Fibroblast of lung (primary cell): ENCODE measurements at regions not wholly inside any gene's neighbourhood (a gene's known extent, or its start where the extent isn't known, plus 50 kb on each side); places are given as distances from the start of the nearest gene placed in this dataset.
A peak's percentile ranks its signal among the peaks of the same experiment; 100 is the strongest.

Source experiments
- DNase-seq, 2 donors: peaks; one replicate each; pipeline versions ENCODE4 v3.0.0 to v3.0.0-alpha.2; 2010; ENCODE audit warnings: low read depth in 2 of 2
- H2AFZ ChIP-seq: 2 replicates; pipeline ENCODE4 v1.5.1; 2012; ENCODE audit warnings: low read length, control low read depth, inconsistent platforms
- H3K27ac ChIP-seq: 2 replicates; pipeline ENCODE4 v1.5.1; 2011; ENCODE audit warnings: low read length, control low read depth; ENCODE audit not compliant: insufficient read depth
- H3K27me3 ChIP-seq: 2 replicates; pipeline ENCODE4 v1.5.1; 2011; ENCODE audit warnings: mild to moderate bottlenecking, low read length; ENCODE audit not compliant: control insufficient read depth, insufficient read depth
- H3K36me3 ChIP-seq: 2 replicates; pipeline ENCODE4 v1.5.1; 2011; ENCODE audit warnings: low read length; ENCODE audit not compliant: control insufficient read depth, insufficient read depth
- H3K4me1 ChIP-seq: 2 replicates; pipeline ENCODE4 v1.5.1; 2011; ENCODE audit warnings: low read length; ENCODE audit not compliant: control insufficient read depth, insufficient read depth; ENCODE audit errors: extremely low read depth
- H3K4me2 ChIP-seq: 2 replicates; pipeline ENCODE4 v1.5.1; 2011; ENCODE audit warnings: low read length, control low read depth; ENCODE audit not compliant: insufficient read depth; ENCODE audit errors: extremely low read depth
- H3K4me3 ChIP-seq, 4 experiments: fragments of 200-600 bp in 1 of 4; sonication (generic) in 1 of 4; replicated peaks in 1 of 4; 2 replicates each; pipeline ENCODE4 v1.5.1; 2011 to 2016; ENCODE audit warnings: low read length in 4 of 4, low read depth in 3 of 4, mild to moderate bottlenecking in 3 of 4, control low read depth in 2 of 4, inconsistent platforms in 1 of 4, mixed read lengths in 1 of 4; ENCODE audit not compliant: insufficient read depth in 1 of 4; ENCODE audit errors: control extremely low read depth in 1 of 4
- H3K79me2 ChIP-seq: 2 replicates; pipeline ENCODE4 v1.5.1; 2012; ENCODE audit warnings: mild to moderate bottlenecking, low read length, inconsistent platforms; ENCODE audit not compliant: control insufficient read depth, insufficient read depth
- H3K9ac ChIP-seq: 2 replicates; pipeline ENCODE4 v1.5.1; 2011; ENCODE audit warnings: mild to moderate bottlenecking, low read length, control low read depth; ENCODE audit not compliant: insufficient read depth
- H3K9me3 ChIP-seq: 2 replicates; pipeline ENCODE4 v1.5.1; 2012; ENCODE audit warnings: low read depth, low read length; ENCODE audit not compliant: control insufficient read depth, insufficient read depth
- H4K20me1 ChIP-seq: 2 replicates; pipeline ENCODE4 v1.5.1; 2011; ENCODE audit warnings: low read length; ENCODE audit not compliant: control insufficient read depth, insufficient read depth; ENCODE audit errors: extremely low read depth
- CTCF ChIP-seq, 2 donors: IDR thresholded peaks in 1 of 2; conservative IDR thresholded peaks in 1 of 2; 1 replicate in 1 of 2; 2 replicates in 1 of 2; pipeline ENCODE4 v1.5.1; 2011 to 2012; ENCODE audit warnings: low read length in 2 of 2, control low read depth in 1 of 2, inconsistent platforms in 1 of 2, low read depth in 1 of 2, mild to moderate bottlenecking in 1 of 2
- EZH2 ChIP-seq: IDR thresholded peaks from 2 replicates; pipeline ENCODE4 v1.5.1; 2012; ENCODE audit warnings: low read length, control low read depth, mild to moderate bottlenecking; ENCODE audit errors: missing control alignments

GRCh38 chr1:222995620-222996309 is 147.3 kb downstream of the TLR5 start:
- Histone ChIP-seq H3K4me2 (no peak overlapping the region), H3K9ac (no peak overlapping the region), H3K79me2 (no peaks in the 10 kb centered on the region), H3K36me3 (no peaks in the 10 kb centered on the region), H2AFZ (no peak overlapping the region), H3K27me3 (no peaks in the 10 kb centered on the region), H3K4me1 (peaks cover 6% of the 10 kb centered on the region), H4K20me1 (no peaks in the 10 kb centered on the region), H3K27ac (no peak overlapping the region), H3K4me3 (no peak overlapping the region), H3K9me3 (no peaks in the 10 kb centered on the region)
- DNase-seq = peak in 1 of 2 donors; percentile 8
- TF ChIP-seq EZH2 = no peak
- no peak for TF ChIP-seq CTCF (conservative IDR thresholded peaks at IDR 0.05 in 1 of 2, IDR thresholded peaks at IDR 0.05 in 1 of 2; ENCODE audit: low read depth in 1 of 2, low read length in 2 of 2)

GRCh38 chr1:222996310-222996975 is 146.6 kb downstream of the TLR5 start:
- Histone ChIP-seq H3K27me3 (no peaks in the 10 kb centered on the region), H4K20me1 (no peaks in the 10 kb centered on the region), H3K4me3 (no peak overlapping the region), H3K4me2 (no peak overlapping the region), H3K36me3 (no peaks in the 10 kb centered on the region), H3K27ac (no peak overlapping the region), H3K79me2 (no peaks in the 10 kb centered on the region), H3K9ac (no peak overlapping the region), H3K9me3 (no peaks in the 10 kb centered on the region), H3K4me1 (peaks cover 6% of the 10 kb centered on the region), H2AFZ (no peak overlapping the region)
- no peak for TF ChIP-seq EZH2
- no peak for TF ChIP-seq CTCF (conservative IDR thresholded peaks at IDR 0.05 in 1 of 2, IDR thresholded peaks at IDR 0.05 in 1 of 2; ENCODE audit: low read depth in 1 of 2, low read length in 2 of 2)
- peak in 1 of 2 donors; percentile 16 for DNase-seq

- TF ChIP-seq CTCF (conservative IDR thresholded peaks at IDR 0.05 in 1 of 2, IDR thresholded peaks at IDR 0.05 in 1 of 2; ENCODE audit: low read depth in 1 of 2, low read length in 2 of 2) = no peak
- no peak for TF ChIP-seq EZH2
- no peaks in the 10 kb centered on the region for H3K27me3 ChIP-seq
- H3K4me2 ChIP-seq = no peak overlapping the region
- no peaks in the 10 kb centered on the region for H4K20me1 ChIP-seq
- DNase-seq = no peak
- no peak overlapping the region for H3K9ac ChIP-seq
- H3K4me3 ChIP-seq = no peak overlapping the region
- H3K79me2 ChIP-seq = no peaks in the 10 kb centered on the region
- no peak overlapping the region for H2AFZ ChIP-seq
- H3K27ac ChIP-seq = no peak overlapping the region
- no peaks in the 10 kb centered on the region for H3K36me3 ChIP-seq
- H3K9me3 ChIP-seq = no peaks in the 10 kb centered on the region
- no peaks in the 10 kb centered on the region for H3K4me1 ChIP-seq
These were observed 142.4 kb downstream of the TLR5 start for GRCh38 chr1:223000632-223001031.
